ENCODE measurements at regions not wholly inside any gene's neighbourhood (a gene's known extent, or its start where the extent isn't known, plus 50 kb on each side); places are given as distances from the start of the nearest gene placed in this dataset.

GRCh38 chr7:46007194-46007593 lies 86.1 kb upstream of the IGFBP3 start:
- TF ChIP-seq CTCF (IDR thresholded peaks at IDR 0.05) (no peak), POLR2A (IDR thresholded peaks at IDR 0.05) (no peak)
